Fibroblast of mammary gland (primary cell): ENCODE measurements at regions not wholly inside any gene's neighbourhood (a gene's known extent, or its start where the extent isn't known, plus 50 kb on each side); places are given as distances from the start of the nearest gene placed in this dataset.

ENCODE experiments used
- DNase-seq: peaks from one replicate; pipeline ENCODE4 v3.0.0-alpha.2; 2010; ENCODE audit warnings: low read depth
- H3K4me3 ChIP-seq: 2 replicates; pipeline ENCODE4 v1.5.1; 2011; ENCODE audit warnings: low read depth, mild to moderate bottlenecking, low read length, moderate library complexity; ENCODE audit not compliant: control insufficient read depth
- CTCF ChIP-seq: conservative IDR thresholded peaks from 2 replicates; pipeline ENCODE4 v1.5.1; 2011; ENCODE audit warnings: low read depth, low read length, inconsistent platforms; ENCODE audit not compliant: control insufficient read depth, insufficient read depth

GRCh38 chr3:150135287-150135721 lies 164.6 kb upstream of the PFN2 start:
- no peak overlapping the region for H3K4me3 ChIP-seq
- TF ChIP-seq CTCF: no peak
- DNase-seq: peak; percentile 57

GRCh38 chr3:150133293-150133692 lies 162.6 kb upstream of the PFN2 start:
- H3K4me3 ChIP-seq: no peak overlapping the region
- TF ChIP-seq CTCF: no peak
- peak; percentile 47 for DNase-seq

- no peak for TF ChIP-seq CTCF
- no peak for DNase-seq
- H3K4me3 ChIP-seq: no peak overlapping the region
Measured at GRCh38 chr3:150132101-150132749, 161.5 kb upstream of the PFN2 start.

GRCh38 chr3:150131663-150132062 lies 161.0 kb upstream of the PFN2 start:
- no peak for DNase-seq
- TF ChIP-seq CTCF: no peak
- no peak overlapping the region for H3K4me3 ChIP-seq

GRCh38 chr3:150130404-150131100 lies 159.9 kb upstream of the PFN2 start:
- no peak for DNase-seq
- TF ChIP-seq CTCF: no peak
- no peak overlapping the region for H3K4me3 ChIP-seq

- DNase-seq: no peak
- TF ChIP-seq CTCF: no peak
- H3K4me3 ChIP-seq: no peak overlapping the region
Measured at GRCh38 chr3:150129166-150129565, 158.5 kb upstream of the PFN2 start.
